Ovary (tissue), 3 donors: ENCODE measurements at regions not wholly inside any gene's neighbourhood (a gene's known extent, or its start where the extent isn't known, plus 50 kb on each side); places are given as distances from the start of the nearest gene placed in this dataset.

Experiments
- EP300 ChIP-seq: sonication (generic); formaldehyde crosslinking; IDR thresholded peaks from one replicate; pipeline ENCODE4 v1.6.1; 2017; ENCODE audit warnings: antibody characterized with exemption
- POLR2A ChIP-seq: fragments of 450-650 bp; IDR thresholded peaks from one replicate; pipeline ENCODE4 v1.6.1; 2017; ENCODE audit warnings: antibody characterized with exemption, mild to moderate bottlenecking, moderate library complexity
- TF ChIP-seq, protein P1 (sequence below), 3 donors: fragments of 450-650 bp in 2 of 3; fragments of 200-600 bp in 1 of 3; IDR thresholded peaks; one replicate each; pipeline versions ENCODE4 v1.5.1 to v1.8.0; 2016 to 2022; ENCODE audit warnings: antibody characterized with exemption in 3 of 3, mild to moderate bottlenecking in 1 of 3
- donor health status: DM: no; HTN: no; CAD: no.

DNA sequence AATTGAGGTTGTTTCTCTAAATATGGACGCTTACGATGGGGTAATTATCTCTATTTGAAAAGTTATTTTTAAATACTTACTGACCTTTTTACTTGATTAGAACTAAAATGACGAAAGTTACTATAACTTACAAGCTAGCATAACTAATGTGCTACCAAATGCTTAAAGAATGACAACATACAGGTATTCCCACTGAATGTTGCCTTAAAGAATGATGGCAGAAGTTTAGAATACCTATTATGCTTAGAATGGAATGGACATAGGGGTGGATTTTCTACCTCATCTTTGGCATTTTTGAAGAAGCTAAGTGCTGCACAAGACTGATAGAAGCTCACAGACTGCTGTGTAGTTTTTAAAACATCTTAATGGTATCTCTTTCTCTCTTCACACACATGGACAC lies 284.8 kb downstream of the THBS2 start:
- TF ChIP-seq, protein P1, sequence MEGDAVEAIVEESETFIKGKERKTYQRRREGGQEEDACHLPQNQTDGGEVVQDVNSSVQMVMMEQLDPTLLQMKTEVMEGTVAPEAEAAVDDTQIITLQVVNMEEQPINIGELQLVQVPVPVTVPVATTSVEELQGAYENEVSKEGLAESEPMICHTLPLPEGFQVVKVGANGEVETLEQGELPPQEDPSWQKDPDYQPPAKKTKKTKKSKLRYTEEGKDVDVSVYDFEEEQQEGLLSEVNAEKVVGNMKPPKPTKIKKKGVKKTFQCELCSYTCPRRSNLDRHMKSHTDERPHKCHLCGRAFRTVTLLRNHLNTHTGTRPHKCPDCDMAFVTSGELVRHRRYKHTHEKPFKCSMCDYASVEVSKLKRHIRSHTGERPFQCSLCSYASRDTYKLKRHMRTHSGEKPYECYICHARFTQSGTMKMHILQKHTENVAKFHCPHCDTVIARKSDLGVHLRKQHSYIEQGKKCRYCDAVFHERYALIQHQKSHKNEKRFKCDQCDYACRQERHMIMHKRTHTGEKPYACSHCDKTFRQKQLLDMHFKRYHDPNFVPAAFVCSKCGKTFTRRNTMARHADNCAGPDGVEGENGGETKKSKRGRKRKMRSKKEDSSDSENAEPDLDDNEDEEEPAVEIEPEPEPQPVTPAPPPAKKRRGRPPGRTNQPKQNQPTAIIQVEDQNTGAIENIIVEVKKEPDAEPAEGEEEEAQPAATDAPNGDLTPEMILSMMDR (IDR thresholded peaks at IDR 0.05), result no peak
- no peak for TF ChIP-seq POLR2A
- no peak for TF ChIP-seq EP300
